NCI-H2081 (cell line): ENCODE measurements at regions not wholly inside any gene's neighbourhood (a gene's known extent, or its start where the extent isn't known, plus 50 kb on each side); places are given as distances from the start of the nearest gene placed in this dataset.

Experiments used
- DNase-seq, 2 experiments: peaks; one replicate each; lab custom pipeline; 2025; lab: John Stamatoyannopoulos, UW

- DNase-seq, result no peak
Measured at GRCh38 chr1:208782186-208782585, 538.0 kb upstream of the PLXNA2 start.

DNA sequence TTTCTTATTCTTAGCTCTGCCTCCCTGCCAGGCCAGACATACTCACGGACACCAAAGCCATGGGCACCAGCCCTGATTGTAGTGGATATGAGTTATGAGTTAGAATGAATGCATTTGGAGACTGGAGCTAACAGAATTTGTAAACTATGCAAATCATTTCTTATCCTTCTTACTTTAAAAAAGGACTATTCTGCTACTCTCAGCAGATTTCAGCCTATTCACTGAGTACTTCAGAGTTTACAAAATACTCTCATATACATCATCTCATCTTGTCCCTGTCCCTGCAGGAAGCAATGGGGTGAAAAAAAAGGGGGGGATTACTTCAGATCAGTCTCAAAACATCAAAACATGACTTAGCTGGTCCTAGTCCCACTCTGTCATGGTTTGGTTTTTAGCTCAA lies 541.4 kb upstream of the PLXNA2 start:
- DNase-seq, result no peak

GRCh38 chr1:208787219-208787618 lies 543.0 kb upstream of the PLXNA2 start:
- DNase-seq, result no peak

DNA sequence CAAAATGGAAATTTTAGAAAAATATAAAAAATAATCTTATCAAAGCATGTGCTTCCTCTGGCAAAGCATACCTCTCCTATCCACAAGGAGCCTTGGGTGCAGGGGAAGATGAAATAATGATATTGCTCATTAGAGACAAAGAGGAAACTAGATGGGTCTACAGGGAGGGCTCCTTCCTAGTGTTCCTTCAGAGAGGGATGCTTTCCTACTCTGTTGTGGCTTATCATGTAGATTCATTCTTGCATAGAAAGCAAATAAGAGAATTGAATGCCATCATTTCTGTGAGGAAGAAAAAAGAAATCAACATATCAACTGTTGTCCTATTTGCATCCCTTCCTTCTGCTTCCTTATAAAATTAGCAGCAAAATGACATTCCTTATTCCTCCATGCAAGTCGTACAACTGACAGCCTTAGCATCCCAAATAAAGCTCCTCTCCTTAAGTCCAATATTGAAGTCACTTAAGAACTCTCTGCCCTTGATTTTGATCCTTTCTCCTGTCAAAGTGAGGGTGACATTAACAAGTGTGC lies 543.9 kb upstream of the PLXNA2 start:
- DNase-seq, result no peak

DNA sequence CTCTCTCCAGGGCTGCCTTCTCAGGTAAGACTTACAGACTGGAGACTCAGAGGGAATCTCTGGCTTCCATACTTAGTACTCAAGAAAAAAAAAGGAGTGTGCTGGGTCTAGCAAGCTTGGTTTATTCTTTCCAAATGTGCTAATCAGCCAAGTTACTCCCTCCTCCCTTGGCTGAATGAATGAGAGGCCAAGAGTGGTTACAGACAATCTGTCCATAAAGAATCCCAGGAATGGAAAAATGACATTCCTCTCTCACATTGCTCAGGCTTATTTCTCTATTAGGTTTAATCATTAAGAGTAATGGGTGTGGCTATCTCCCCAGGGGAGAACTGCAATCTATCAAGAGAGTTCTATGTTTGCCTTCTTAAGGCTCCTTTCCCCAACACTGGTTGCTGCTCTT lies 547.3 kb upstream of the PLXNA2 start:
- DNase-seq, result no peak

DNA sequence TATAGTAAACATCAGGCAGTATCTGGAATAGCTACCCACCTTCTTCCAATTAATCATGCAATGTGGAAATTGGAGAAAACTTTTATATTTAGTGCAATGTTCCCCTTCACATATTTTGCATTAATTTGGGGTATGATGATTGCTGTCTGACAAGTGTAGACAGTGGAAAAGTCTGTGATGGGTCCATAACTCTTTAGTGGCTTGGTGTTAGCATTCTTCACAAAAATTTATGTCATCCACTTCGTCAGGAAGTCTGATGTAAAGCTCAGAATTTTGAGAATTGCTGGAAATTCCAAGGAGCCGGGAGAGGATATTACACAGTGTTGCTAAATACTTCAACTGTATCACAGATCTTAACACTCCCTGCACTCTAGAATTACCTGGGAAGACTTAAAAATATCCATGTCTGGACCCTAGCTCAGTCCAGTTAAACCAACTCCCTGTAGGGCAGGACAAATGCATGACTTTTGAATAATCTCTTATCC lies 549.7 kb upstream of the PLXNA2 start:
- no peak for DNase-seq

GRCh38 chr1:208799186-208799585 lies 555.0 kb upstream of the PLXNA2 start:
- no peak for DNase-seq

GRCh38 chr1:208803011-208803811 lies 559.0 kb upstream of the PLXNA2 start:
- peak; percentile 27 to 61 for DNase-seq

DNA sequence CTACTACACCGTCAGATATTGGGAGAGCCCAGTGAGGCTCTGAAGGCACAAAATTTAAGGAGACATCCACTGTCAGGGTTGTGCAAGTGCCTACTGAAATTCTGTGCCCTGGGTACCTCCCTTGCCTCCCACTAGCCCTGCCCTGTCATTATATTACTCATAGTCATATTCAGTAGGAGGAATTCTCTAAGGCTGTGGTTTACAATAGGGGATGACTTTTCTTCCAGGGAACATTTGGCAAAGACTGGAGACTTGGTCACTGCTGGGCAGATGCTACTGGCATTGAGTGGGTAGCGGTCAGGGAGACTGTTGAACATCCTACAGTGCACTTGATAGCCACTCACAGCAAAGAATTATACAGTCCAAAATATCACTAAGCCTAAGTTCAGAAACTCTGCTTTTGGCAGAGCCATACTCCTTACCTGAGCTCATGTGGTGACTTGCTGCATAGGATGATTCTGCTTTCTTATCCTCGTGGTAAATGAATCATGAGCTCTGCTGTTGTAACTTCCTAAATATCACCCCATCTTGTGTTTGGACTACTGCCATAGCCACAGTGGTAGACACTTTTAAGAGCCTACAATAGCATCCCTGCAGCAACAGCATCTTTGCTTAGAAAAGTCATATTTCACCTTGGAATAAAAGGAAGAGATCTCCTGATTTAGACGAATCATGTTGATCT lies 563.4 kb upstream of the PLXNA2 start:
- no peak for DNase-seq

DNA sequence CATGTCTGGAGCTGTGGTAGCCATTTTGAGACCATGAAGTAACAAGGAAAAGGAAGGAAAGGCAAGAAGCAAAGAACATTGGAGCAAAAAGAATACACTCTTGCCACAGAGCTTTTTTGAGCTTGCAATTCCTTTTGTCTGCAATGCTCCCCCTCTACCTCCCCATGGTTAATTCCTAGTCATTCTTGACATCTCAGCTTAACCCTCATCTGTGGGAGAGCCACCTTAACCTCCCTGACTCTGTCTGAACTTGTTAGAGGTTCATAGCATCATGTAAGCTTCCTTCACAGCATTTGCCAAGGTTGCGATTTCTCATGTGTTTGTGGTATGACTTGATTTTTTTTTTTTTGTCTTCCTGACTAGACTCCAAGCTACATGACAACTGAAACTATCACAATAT lies 564.1 kb upstream of the PLXNA2 start:
- DNase-seq, result no peak

DNA sequence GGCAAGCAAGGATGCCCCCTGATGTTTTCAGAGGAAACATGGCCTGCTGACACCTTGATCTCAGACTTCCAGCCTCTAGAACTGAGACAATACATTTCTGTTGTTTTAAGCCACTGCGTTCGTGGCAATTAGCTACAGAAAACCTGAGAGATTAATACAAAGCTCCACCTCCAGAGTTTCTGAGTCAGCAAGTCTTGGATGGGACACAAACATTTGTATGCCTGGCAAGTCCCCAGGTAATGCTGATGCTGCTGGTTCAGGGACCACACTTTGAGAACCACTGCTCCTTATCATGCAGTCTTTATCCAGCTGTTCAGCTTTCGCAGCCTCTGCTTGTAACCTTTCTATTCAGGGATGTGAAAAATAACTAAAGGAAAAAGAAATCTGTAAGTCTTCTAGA lies 565.7 kb upstream of the PLXNA2 start:
- DNase-seq, result no peak

DNA sequence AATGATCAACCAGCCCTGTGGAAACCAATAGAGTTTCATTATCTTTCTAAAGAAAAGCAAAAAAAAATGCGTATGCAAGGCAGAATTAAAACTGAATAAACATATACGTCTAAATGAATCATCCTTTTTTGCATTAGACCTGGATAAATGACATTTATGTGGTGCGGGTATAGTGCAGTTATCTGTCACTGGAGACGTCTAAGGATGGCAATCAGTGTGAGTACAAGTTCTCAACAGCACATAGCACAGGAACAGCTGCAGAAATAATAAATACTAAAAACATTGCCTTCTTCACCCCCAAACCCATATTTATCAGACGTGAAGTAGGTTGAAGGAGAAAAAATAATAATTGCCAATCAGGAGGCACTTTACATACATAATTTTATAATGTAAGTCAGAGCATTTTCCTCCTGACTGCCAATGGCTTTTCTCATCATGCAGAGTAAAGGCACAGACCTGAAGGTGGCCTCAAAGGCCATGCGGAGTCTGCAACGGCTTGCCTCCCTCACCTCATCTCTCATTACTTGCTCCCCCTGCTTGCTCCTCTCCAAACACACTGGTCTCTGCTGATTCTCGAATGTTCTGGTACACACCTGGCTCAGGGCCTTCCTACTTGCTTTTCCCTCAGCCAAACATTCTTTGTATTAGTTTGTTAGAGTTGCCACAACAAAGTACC lies 574.7 kb upstream of the PLXNA2 start:
- DNase-seq, result no peak

DNA sequence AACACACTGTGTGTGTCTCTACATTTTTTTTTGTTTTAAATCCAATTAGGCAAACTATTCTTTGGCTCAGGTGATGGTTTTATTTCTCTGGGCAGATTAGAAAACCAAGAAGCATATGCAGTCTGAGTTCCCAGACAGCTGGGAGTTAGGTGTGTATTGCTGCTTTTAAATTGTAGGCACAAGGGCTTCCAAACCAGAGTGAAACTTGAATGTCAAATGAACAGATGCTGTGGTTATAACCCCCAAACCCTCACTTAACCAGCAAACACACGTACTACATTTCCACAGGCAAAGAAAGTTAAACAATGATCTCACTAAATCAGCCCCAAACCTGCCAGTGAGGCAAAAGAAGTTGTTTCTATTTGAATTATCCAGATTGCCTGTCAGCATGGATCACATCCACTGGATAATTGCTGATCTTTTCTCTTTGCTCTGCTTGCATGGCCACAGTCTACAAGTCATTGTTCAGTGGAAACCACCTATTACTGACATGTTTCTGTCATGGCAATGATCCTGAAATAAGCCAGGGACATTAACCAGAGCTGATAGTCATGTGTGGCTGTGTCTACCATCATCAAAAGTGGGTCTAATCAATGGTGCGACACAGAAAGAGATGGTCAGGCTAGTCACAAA lies 576.5 kb upstream of the PLXNA2 start:
- DNase-seq, result peak; percentile 27 to 67

- DNase-seq, result no peak
Measured at GRCh38 chr1:208821939-208822338, 577.8 kb upstream of the PLXNA2 start.

DNA sequence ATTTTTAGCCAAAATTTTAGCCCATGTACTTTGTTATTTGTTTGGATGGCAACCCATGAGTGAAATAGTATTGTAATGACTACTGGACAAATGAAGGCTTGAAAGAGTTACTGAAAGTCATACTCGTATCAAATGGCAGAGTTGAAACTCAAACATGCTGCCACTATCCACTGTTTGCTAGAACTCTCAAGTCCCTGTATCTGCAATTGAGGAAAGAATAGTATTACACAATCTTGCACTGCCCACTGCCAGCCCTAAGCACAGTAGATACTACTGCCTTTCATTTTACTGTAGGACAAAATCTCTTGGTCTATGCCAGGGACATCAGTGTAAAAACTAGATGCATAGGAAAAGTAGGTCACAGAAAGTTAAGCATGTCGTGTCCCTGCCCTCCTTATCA lies 581.1 kb upstream of the PLXNA2 start:
- DNase-seq, result no peak

- DNase-seq, result no peak
Measured at GRCh38 chr1:208829595-208829994, 585.4 kb upstream of the PLXNA2 start.

- DNase-seq, result peak; percentile 84 to 93
Measured at GRCh38 chr1:208834381-208835096, 590.4 kb upstream of the PLXNA2 start.

DNA sequence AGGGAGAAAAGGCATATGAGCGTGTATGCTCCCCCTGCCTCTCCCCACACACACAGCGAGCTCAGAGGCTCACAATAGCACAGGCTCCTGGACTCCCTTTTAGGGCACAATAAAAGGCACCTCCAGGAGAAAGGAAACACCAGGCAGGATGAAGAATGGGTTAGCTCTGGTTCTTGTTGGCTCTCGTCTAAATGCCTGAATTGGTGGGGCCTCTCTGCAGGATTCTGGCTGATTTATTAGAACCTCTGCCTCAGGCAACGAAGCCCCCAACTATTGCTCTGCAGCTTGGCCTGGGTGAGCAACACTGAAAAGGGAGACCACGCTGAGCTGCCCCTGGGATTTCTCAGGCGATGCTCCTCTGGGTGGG lies 590.9 kb upstream of the PLXNA2 start:
- peak; percentile 84 to 94 for DNase-seq

DNA sequence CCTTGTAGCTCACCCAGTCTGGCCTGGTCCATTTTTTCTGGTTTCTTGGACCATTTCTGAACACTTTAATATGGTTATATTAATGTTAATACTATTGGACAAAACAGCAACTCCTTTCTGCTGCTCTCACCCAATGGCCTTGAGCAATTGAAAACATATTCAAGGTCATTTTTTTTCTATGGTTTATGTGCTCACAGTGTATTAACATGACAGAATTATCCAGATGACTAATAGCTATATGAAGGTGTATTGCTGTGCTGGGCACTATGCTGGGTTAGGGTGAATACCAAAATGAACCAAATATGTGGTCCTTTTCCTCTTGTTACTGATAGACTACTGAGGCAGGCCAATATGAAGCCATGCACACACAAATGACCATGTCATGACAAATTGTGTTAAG lies 591.6 kb upstream of the PLXNA2 start:
- no peak for DNase-seq

DNA sequence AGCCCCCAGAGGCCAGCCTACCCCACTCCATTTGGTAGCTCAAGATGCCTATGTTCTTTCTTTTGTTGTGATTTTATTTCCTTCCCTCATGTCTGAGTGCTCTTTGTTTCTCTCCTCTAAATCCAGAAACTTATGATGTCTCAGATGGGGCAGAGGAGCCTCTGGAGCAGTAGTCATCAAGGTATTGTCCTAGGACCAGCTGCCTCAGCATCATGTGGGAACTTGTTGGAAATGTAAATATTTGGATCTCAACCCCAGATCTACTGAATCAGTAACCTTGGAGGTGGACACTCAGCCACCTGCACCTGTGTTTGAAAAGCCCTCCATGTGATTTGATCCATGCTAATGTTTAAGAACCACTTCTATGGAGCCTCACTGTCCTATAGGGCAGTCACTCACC lies 593.1 kb upstream of the PLXNA2 start:
- DNase-seq, result peak; percentile 21 to 82

- DNase-seq, result no peak
Measured at GRCh38 chr1:208841436-208841835, 597.3 kb upstream of the PLXNA2 start.

GRCh38 chr1:208842451-208842850 lies 598.3 kb upstream of the PLXNA2 start:
- DNase-seq, result no peak
